ENCODE measurements at regions not wholly inside any gene's neighbourhood (a gene's known extent, or its start where the extent isn't known, plus 50 kb on each side); places are given as distances from the start of the nearest gene placed in this dataset.
"Not testable (repeated sequence)": the region's sequence is repeated elsewhere in the genome, so short reads cannot be mapped to it uniquely, and the experiment has no call there.

- Histone ChIP-seq H3K4me3 (ENCODE audit: insufficient read length, low read depth) (no peak overlapping the region), H3K9ac (ENCODE audit: insufficient read length, low read depth) (no peak overlapping the region), H3K9me3 (ENCODE audit: insufficient read depth, low read length) (no peaks in the 10 kb centered on the region), H3K4me1 (ENCODE audit: insufficient read depth, insufficient read length) (no peaks in the 10 kb centered on the region), H3K36me3 (ENCODE audit: insufficient read depth, insufficient read length, low read length) (no peaks in the 10 kb centered on the region), H3K27me3 (ENCODE audit: insufficient read depth, insufficient read length) (no peaks in the 10 kb centered on the region)
- TF ChIP-seq YY1 (IDR thresholded peaks at IDR 0.05; ENCODE audit: insufficient read depth, insufficient read length), result no peak
- TF ChIP-seq ZNF274 (IDR thresholded peaks at IDR 0.05; ENCODE audit: low read depth, low read length), result no peak
- no peak for TF ChIP-seq SUZ12 (IDR thresholded peaks at IDR 0.05; ENCODE audit: extremely low read depth, insufficient read depth, insufficient read length)
- DNase-seq (ENCODE audit: low read depth, low spot score), result no peak
Observed at GRCh38 chr15:38795471-38796245, 231.0 kb upstream of the RASGRP1 start.

GRCh38 chr15:38796589-38796988 lies 232.0 kb upstream of the RASGRP1 start:
- Histone ChIP-seq H3K9ac (ENCODE audit: insufficient read length, low read depth) (no peak overlapping the region), H3K36me3 (ENCODE audit: insufficient read depth, insufficient read length, low read length) (no peaks in the 10 kb centered on the region), H3K27me3 (ENCODE audit: insufficient read depth, insufficient read length) (no peaks in the 10 kb centered on the region), H3K9me3 (ENCODE audit: insufficient read depth, low read length) (no peaks in the 10 kb centered on the region), H3K4me3 (ENCODE audit: insufficient read length, low read depth) (no peak overlapping the region), H3K4me1 (ENCODE audit: insufficient read depth, insufficient read length) (no peaks in the 10 kb centered on the region)
- DNase-seq (ENCODE audit: low read depth, low spot score), result no peak
- no peak for TF ChIP-seq SUZ12 (IDR thresholded peaks at IDR 0.05; ENCODE audit: extremely low read depth, insufficient read depth, insufficient read length)
- no peak for TF ChIP-seq ZNF274 (IDR thresholded peaks at IDR 0.05; ENCODE audit: low read depth, low read length)
- TF ChIP-seq YY1 (IDR thresholded peaks at IDR 0.05; ENCODE audit: insufficient read depth, insufficient read length), result no peak

- H3K9me3 ChIP-seq (ENCODE audit: insufficient read depth, low read length); H3K27me3 ChIP-seq (ENCODE audit: insufficient read depth, insufficient read length); DNase-seq (ENCODE audit: low read depth, low spot score); H3K4me3 ChIP-seq (ENCODE audit: insufficient read length, low read depth); H3K4me1 ChIP-seq (ENCODE audit: insufficient read depth, insufficient read length); H3K9ac ChIP-seq (ENCODE audit: insufficient read length, low read depth); H3K36me3 ChIP-seq (ENCODE audit: insufficient read depth, insufficient read length, low read length): not testable (repeated sequence)
Observed at GRCh38 chr15:38797506-38797905, 232.9 kb upstream of the RASGRP1 start.

- not testable (repeated sequence) for H3K27me3 ChIP-seq (ENCODE audit: insufficient read depth, insufficient read length); H3K4me1 ChIP-seq (ENCODE audit: insufficient read depth, insufficient read length); H3K36me3 ChIP-seq (ENCODE audit: insufficient read depth, insufficient read length, low read length); H3K4me3 ChIP-seq (ENCODE audit: insufficient read length, low read depth); DNase-seq (ENCODE audit: low read depth, low spot score); H3K9ac ChIP-seq (ENCODE audit: insufficient read length, low read depth); H3K9me3 ChIP-seq (ENCODE audit: insufficient read depth, low read length)
Observed at GRCh38 chr15:38799202-38799601, 234.6 kb upstream of the RASGRP1 start.

GRCh38 chr15:38809621-38810020 lies 245.0 kb upstream of the RASGRP1 start:
- no peak for TF ChIP-seq SUZ12 (IDR thresholded peaks at IDR 0.05; ENCODE audit: extremely low read depth, insufficient read depth, insufficient read length)
- no peak for TF ChIP-seq ZNF274 (IDR thresholded peaks at IDR 0.05; ENCODE audit: low read depth, low read length)
- TF ChIP-seq YY1 (IDR thresholded peaks at IDR 0.05; ENCODE audit: insufficient read depth, insufficient read length), result no peak
- Histone ChIP-seq H3K27me3 (ENCODE audit: insufficient read depth, insufficient read length) (no peaks in the 10 kb centered on the region), H3K9me3 (ENCODE audit: insufficient read depth, low read length) (no peaks in the 10 kb centered on the region), H3K4me1 (ENCODE audit: insufficient read depth, insufficient read length) (no peaks in the 10 kb centered on the region), H3K4me3 (ENCODE audit: insufficient read length, low read depth) (no peak overlapping the region), H3K9ac (ENCODE audit: insufficient read length, low read depth) (no peak overlapping the region), H3K36me3 (ENCODE audit: insufficient read depth, insufficient read length, low read length) (no peaks in the 10 kb centered on the region)
- DNase-seq (ENCODE audit: low read depth, low spot score), result no peak

- Histone ChIP-seq H3K27me3 (ENCODE audit: insufficient read depth, insufficient read length) (no peaks in the 10 kb centered on the region), H3K4me3 (ENCODE audit: insufficient read length, low read depth) (no peak overlapping the region), H3K9ac (ENCODE audit: insufficient read length, low read depth) (no peak overlapping the region), H3K9me3 (ENCODE audit: insufficient read depth, low read length) (no peaks in the 10 kb centered on the region), H3K36me3 (ENCODE audit: insufficient read depth, insufficient read length, low read length) (no peaks in the 10 kb centered on the region), H3K4me1 (ENCODE audit: insufficient read depth, insufficient read length) (no peaks in the 10 kb centered on the region)
- TF ChIP-seq SUZ12 (IDR thresholded peaks at IDR 0.05; ENCODE audit: extremely low read depth, insufficient read depth, insufficient read length) (no peak), YY1 (IDR thresholded peaks at IDR 0.05; ENCODE audit: insufficient read depth, insufficient read length) (no peak), ZNF274 (IDR thresholded peaks at IDR 0.05; ENCODE audit: low read depth, low read length) (no peak)
- DNase-seq (ENCODE audit: low read depth, low spot score), result no peak
Observed at GRCh38 chr15:38810686-38811085, 246.1 kb upstream of the RASGRP1 start.

- not testable (repeated sequence) for H3K4me1 ChIP-seq (ENCODE audit: insufficient read depth, insufficient read length); H3K9ac ChIP-seq (ENCODE audit: insufficient read length, low read depth); H3K4me3 ChIP-seq (ENCODE audit: insufficient read length, low read depth); DNase-seq (ENCODE audit: low read depth, low spot score); H3K9me3 ChIP-seq (ENCODE audit: insufficient read depth, low read length); H3K27me3 ChIP-seq (ENCODE audit: insufficient read depth, insufficient read length); H3K36me3 ChIP-seq (ENCODE audit: insufficient read depth, insufficient read length, low read length)
Observed at GRCh38 chr15:38814254-38814653, 249.6 kb upstream of the RASGRP1 start.

- H3K36me3 ChIP-seq (ENCODE audit: insufficient read depth, insufficient read length, low read length), result no peaks in the 10 kb centered on the region
- H3K4me3 ChIP-seq (ENCODE audit: insufficient read length, low read depth), result no peak overlapping the region
- TF ChIP-seq SUZ12 (IDR thresholded peaks at IDR 0.05; ENCODE audit: extremely low read depth, insufficient read depth, insufficient read length), result no peak
- no peak for TF ChIP-seq ZNF274 (IDR thresholded peaks at IDR 0.05; ENCODE audit: low read depth, low read length)
- no peak for TF ChIP-seq YY1 (IDR thresholded peaks at IDR 0.05; ENCODE audit: insufficient read depth, insufficient read length)
- H3K9ac ChIP-seq (ENCODE audit: insufficient read length, low read depth), result no peak overlapping the region
- no peaks in the 10 kb centered on the region for H3K9me3 ChIP-seq (ENCODE audit: insufficient read depth, low read length)
- no peak for DNase-seq (ENCODE audit: low read depth, low spot score)
- H3K4me1 ChIP-seq (ENCODE audit: insufficient read depth, insufficient read length), result no peaks in the 10 kb centered on the region
- H3K27me3 ChIP-seq (ENCODE audit: insufficient read depth, insufficient read length), result no peaks in the 10 kb centered on the region
Observed at GRCh38 chr15:38814891-38815290, 250.3 kb upstream of the RASGRP1 start.
